IMR-90 (cell line): ENCODE measurements at regions not wholly inside any gene's neighbourhood (a gene's known extent, or its start where the extent isn't known, plus 50 kb on each side); places are given as distances from the start of the nearest gene placed in this dataset.

ENCODE experiments used
- ATAC-seq: fragments of 200-7000 bp; cut with Tn5 transposase; 2 replicates; pipeline ENCODE4 v1.9.1; 2020; ENCODE audit warnings: low read depth, mild to moderate bottlenecking, moderate library complexity
- BruUV-seq: library from RNA; stranded (reverse); fragments of 400-500 nt; replicated peaks from 2 replicates; lab custom pipeline; 2021; lab: Mats Ljungman, UMichigan
- CTCF ChIA-PET: fragments of 300-600 bp; formaldehyde crosslinking; extraction: SDS; loops from one replicate; lab custom pipeline; 2021; ENCODE audit warnings: antibody characterized with exemption; lab: Yijun Ruan, JAX
- POLR2A ChIA-PET: fragments of 300-600 bp; sonication (Branson Sonifier 250); formaldehyde crosslinking; loops from one replicate; lab custom pipeline; 2022; ENCODE audit warnings: antibody characterized with exemption; ENCODE audit not compliant: unreplicated experiment; lab: Charles Lee
- DNase-seq: peaks from one replicate; pipeline ENCODE4 v3.0.0; 2013
- H2AFZ ChIP-seq: replicated peaks from 2 replicates; pipeline ENCODE3; 2013; ENCODE audit warnings: low read length, mild to moderate bottlenecking; ENCODE audit not compliant: poor library complexity
- H2AK5ac ChIP-seq: 2 replicates; pipeline ENCODE4 v1.6.1; 2013; ENCODE audit warnings: low read depth, low read length, inconsistent platforms
- H2AK9ac ChIP-seq: replicated peaks from 2 replicates; pipeline ENCODE3; 2013; ENCODE audit warnings: mild to moderate bottlenecking, low read depth, low read length, moderate library complexity; ENCODE audit not compliant: poor library complexity
- H2BK120ac ChIP-seq: 2 replicates; pipeline ENCODE4 v1.6.1; 2013; ENCODE audit warnings: low read depth, low read length, inconsistent platforms
- H2BK15ac ChIP-seq: 3 replicates; pipeline ENCODE4 v1.6.1; 2013; ENCODE audit warnings: low read depth, low read length, inconsistent platforms
- H2BK20ac ChIP-seq: 2 replicates; pipeline ENCODE4 v1.6.1; 2013; ENCODE audit warnings: low read depth, mild to moderate bottlenecking, inconsistent platforms, low read length, moderate library complexity
- H2BK5ac ChIP-seq: 2 replicates; pipeline ENCODE4 v1.6.1; 2013; ENCODE audit warnings: mild to moderate bottlenecking, low read depth, low read length, inconsistent platforms; ENCODE audit not compliant: poor library complexity, severe bottlenecking
- H3K14ac ChIP-seq: replicated peaks from 2 replicates; pipeline ENCODE4 v1.6.1; 2013; ENCODE audit warnings: low read depth, low read length, inconsistent platforms
- H3K18ac ChIP-seq: 2 replicates; pipeline ENCODE4 v1.6.1; 2013; ENCODE audit warnings: low read depth, low read length, control low read depth
- H3K23ac ChIP-seq: 2 replicates; pipeline ENCODE4 v1.6.1; 2013; ENCODE audit warnings: low read depth, low read length, inconsistent platforms
- H3K27ac ChIP-seq: 2 replicates; pipeline ENCODE4 v1.5.1; 2013; ENCODE audit warnings: mild to moderate bottlenecking, control low read depth, low read length; ENCODE audit not compliant: insufficient read depth
- H3K27me3 ChIP-seq: 2 replicates; pipeline ENCODE4 v1.6.1; 2013; ENCODE audit warnings: low read length; ENCODE audit not compliant: control insufficient read depth, insufficient read depth
- H3K36me3 ChIP-seq: 2 replicates; pipeline ENCODE4 v1.6.1; 2013; ENCODE audit warnings: low read length, mixed read lengths; ENCODE audit not compliant: control insufficient read depth, insufficient read depth
- H3K4ac ChIP-seq: 2 replicates; pipeline ENCODE4 v1.6.1; 2013; ENCODE audit warnings: low read depth, low read length, inconsistent platforms
- H3K4me1 ChIP-seq: 2 replicates; pipeline ENCODE4 v1.6.1; 2013; ENCODE audit warnings: low read length, mixed read lengths; ENCODE audit not compliant: control insufficient read depth, insufficient read depth
- H3K4me2 ChIP-seq: 2 replicates; pipeline ENCODE4 v1.6.1; 2013; ENCODE audit warnings: low read depth, mild to moderate bottlenecking, control low read depth, low read length, moderate library complexity
- H3K4me3 ChIP-seq: 2 replicates; pipeline ENCODE4 v1.5.1; 2013; ENCODE audit warnings: low read depth, mild to moderate bottlenecking, control low read depth, low read length, moderate library complexity; ENCODE audit not compliant: insufficient read depth
- H3K56ac ChIP-seq: 2 replicates; pipeline ENCODE4 v1.6.1; 2013; ENCODE audit warnings: low read length, inconsistent platforms; ENCODE audit not compliant: insufficient read depth; ENCODE audit errors: extremely low read depth
- H3K79me1 ChIP-seq, 2 experiments: 2 replicates each; pipeline ENCODE4 v1.6.1; 2013; ENCODE audit warnings: low read length in 2 of 2, inconsistent platforms in 1 of 2, low read depth in 1 of 2
- H3K9ac ChIP-seq: 2 replicates; pipeline ENCODE4 v1.6.1; 2013; ENCODE audit warnings: low read depth, low read length, control low read depth
- H3K9me1 ChIP-seq: 2 replicates; pipeline ENCODE4 v1.6.1; 2013; ENCODE audit warnings: low read length, inconsistent platforms; ENCODE audit not compliant: insufficient read depth
- H3K9me3 ChIP-seq: 2 replicates; pipeline ENCODE4 v1.6.1; 2013; ENCODE audit warnings: low read length; ENCODE audit not compliant: control insufficient read depth, insufficient read depth
- H4K20me1 ChIP-seq: 2 replicates; pipeline ENCODE4 v1.6.1; 2013; ENCODE audit warnings: low read length, inconsistent platforms; ENCODE audit not compliant: insufficient read depth
- H4K5ac ChIP-seq: 2 replicates; pipeline ENCODE4 v1.6.1; 2013; ENCODE audit warnings: mild to moderate bottlenecking, low read depth, low read length, control low read depth
- H4K8ac ChIP-seq, 2 experiments: 2 replicates each; pipeline ENCODE4 v1.6.1; 2013; ENCODE audit warnings: low read depth in 2 of 2, low read length in 2 of 2, control low read depth in 1 of 2, inconsistent platforms in 1 of 2
- H4K91ac ChIP-seq: 2 replicates; pipeline ENCODE4 v1.6.1; 2013; ENCODE audit warnings: low read depth, low read length, inconsistent platforms; ENCODE audit not compliant: insufficient read depth
- CEBPB ChIP-seq: IDR thresholded peaks from 2 replicates; pipeline ENCODE4 v1.6.1; 2012; ENCODE audit warnings: low read depth, low read length, improper control_type of control experiment
- CHD1 ChIP-seq: IDR thresholded peaks from 2 replicates; pipeline ENCODE4 v1.6.1; 2012; ENCODE audit warnings: low read depth, low read length, improper control_type of control experiment
- FOS ChIP-seq: fragments of 150-350 bp; IDR thresholded peaks from 2 replicates; pipeline ENCODE4 v1.6.1; 2016; ENCODE audit warnings: low read depth, low read length
- MAFK ChIP-seq: IDR thresholded peaks from 2 replicates; pipeline ENCODE4 v1.6.1; 2012; ENCODE audit warnings: low read depth, low read length, improper control_type of control experiment
- MAZ ChIP-seq: IDR thresholded peaks from 2 replicates; pipeline ENCODE4 v1.6.1; 2012; ENCODE audit warnings: low read depth, mild to moderate bottlenecking, low read length, improper control_type of control experiment, moderate library complexity, borderline replicate concordance
- MXI1 ChIP-seq: IDR thresholded peaks from 2 replicates; pipeline ENCODE4 v1.6.1; 2012; ENCODE audit warnings: low read depth, mild to moderate bottlenecking, low read length, moderate library complexity, borderline replicate concordance
- NFE2L2 ChIP-seq: fragments of 150-350 bp; IDR thresholded peaks from 2 replicates; pipeline ENCODE4 v1.6.1; 2016; ENCODE audit warnings: low read depth, mild to moderate bottlenecking, low read length
- POLR2A ChIP-seq: IDR thresholded peaks from 2 replicates; pipeline ENCODE4 v1.6.1; 2012; ENCODE audit warnings: mild to moderate bottlenecking, low read depth, low read length
- RAD21 ChIP-seq: IDR thresholded peaks from 2 replicates; pipeline ENCODE4 v1.6.1; 2012; ENCODE audit warnings: low read length, improper control_type of control experiment
- RCOR1 ChIP-seq: IDR thresholded peaks from 2 replicates; pipeline ENCODE4 v1.6.1; 2012; ENCODE audit warnings: mild to moderate bottlenecking, low read length, improper control_type of control experiment; ENCODE audit not compliant: insufficient replicate concordance
- SMC3 ChIP-seq: fragments of 150-350 bp; IDR thresholded peaks from 2 replicates; pipeline ENCODE4 v1.6.1; 2016; ENCODE audit warnings: low read depth, mild to moderate bottlenecking, antibody characterized with exemption, low read length, moderate library complexity
- WGBS, 2 experiments: methylation state at CpG; one replicate each; pipeline versions ENCODE4 v1.1.5 to v1.1.7; 2013; ENCODE audit warnings: missing lambda C conversion rate in 2 of 2; ENCODE audit not compliant: insufficient read length in 1 of 2; ENCODE audit errors: extremely low coverage in 2 of 2; 5-methylcytosine and 5-hydroxymethylcytosine counted together
- dilution Hi-C: fragments of 300-500 bp; cut with HindIII; formaldehyde crosslinking; loops from one replicate; pipeline ENCODE4 v1.14.3; 2018; ENCODE audit warnings: low sequenced_read_pairs; ENCODE audit not compliant: unreplicated experiment
- in situ Hi-C: fragments of 300-500 bp; cut with MboI; formaldehyde crosslinking; loops from 3 replicates; pipeline ENCODE4 v1.14.3; 2019; ENCODE audit warnings: low sequenced_read_pairs, inconsistent platforms, mixed read lengths
- intact Hi-C: fragments of 100-400 bp; cut with micrococcal nuclease; formaldehyde crosslinking; loops from 2 replicates; pipeline ENCODE4 v1.10.0; 2022
- TF ChIP-seq, protein P1 (sequence below): fragments of 150-350 bp; IDR thresholded peaks from 2 replicates; pipeline ENCODE4 v1.6.1; 2016; ENCODE audit warnings: low read depth, mild to moderate bottlenecking, low read length, moderate library complexity, borderline replicate concordance

GRCh38 chr13:78228211-78228610, 309.6 kb upstream of the EDNRB start:
- in situ Hi-C loops (no loop called here), intact Hi-C loops (no loop called here), dilution Hi-C loops (no loop called here)
- Histone ChIP-seq H3K18ac (no peak overlapping the region), H2BK20ac (no peak overlapping the region), H2AK5ac (no peak overlapping the region), H3K4ac (no peak overlapping the region), H3K27me3 (peaks cover 2% of the 10 kb centered on the region; the same call in 1 of the 2 replicates), H3K27ac (no peak overlapping the region), H2AK9ac (no peak overlapping the region), H3K9me3 (no peaks in the 10 kb centered on the region), H4K5ac (no peak overlapping the region), H2AFZ (no peak overlapping the region), H3K79me1 (no peaks in the 10 kb centered on the region), H2BK5ac (no peak overlapping the region), H3K36me3 (no peaks in the 10 kb centered on the region), H3K4me1 (no peaks in the 10 kb centered on the region), H4K8ac (no peak overlapping the region), H3K56ac (no peak overlapping the region), H2BK15ac (no peak overlapping the region), H3K14ac (no peak overlapping the region), H4K91ac (no peak overlapping the region), H3K9ac (no peak overlapping the region), H4K20me1 (no peaks in the 10 kb centered on the region), H3K9me1 (no peaks in the 10 kb centered on the region), H3K4me2 (no peak overlapping the region), H3K23ac (no peak overlapping the region), H2BK120ac (no peak overlapping the region), H3K4me3 (no peak overlapping the region)
- DNase-seq (no peak), ATAC-seq (no peak)
- WGBS, 2 experiments: no CpG with 5 or more reads among the region's 1 CpG
- ChIA-PET POLR2A (no interaction called here), CTCF (no interaction called here)
- no TSS peak for BruUV-seq
- TF ChIP-seq CHD1 (no peak), NFE2L2 (no peak), RCOR1 (no peak), POLR2A (no peak), FOS (no peak), CEBPB (no peak), MAZ (no peak), SMC3 (no peak), MXI1 (no peak), MAFK (no peak), RAD21 (no peak)
- TF ChIP-seq, protein P1, sequence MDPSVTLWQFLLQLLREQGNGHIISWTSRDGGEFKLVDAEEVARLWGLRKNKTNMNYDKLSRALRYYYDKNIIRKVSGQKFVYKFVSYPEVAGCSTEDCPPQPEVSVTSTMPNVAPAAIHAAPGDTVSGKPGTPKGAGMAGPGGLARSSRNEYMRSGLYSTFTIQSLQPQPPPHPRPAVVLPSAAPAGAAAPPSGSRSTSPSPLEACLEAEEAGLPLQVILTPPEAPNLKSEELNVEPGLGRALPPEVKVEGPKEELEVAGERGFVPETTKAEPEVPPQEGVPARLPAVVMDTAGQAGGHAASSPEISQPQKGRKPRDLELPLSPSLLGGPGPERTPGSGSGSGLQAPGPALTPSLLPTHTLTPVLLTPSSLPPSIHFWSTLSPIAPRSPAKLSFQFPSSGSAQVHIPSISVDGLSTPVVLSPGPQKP: no peak
